ENCODE measurements at regions not wholly inside any gene's neighbourhood (a gene's known extent, or its start where the extent isn't known, plus 50 kb on each side); places are given as distances from the start of the nearest gene placed in this dataset.
"Not testable (repeated sequence)": the region's sequence is repeated elsewhere in the genome, so short reads cannot be mapped to it uniquely, and the experiment has no call there.

DNA sequence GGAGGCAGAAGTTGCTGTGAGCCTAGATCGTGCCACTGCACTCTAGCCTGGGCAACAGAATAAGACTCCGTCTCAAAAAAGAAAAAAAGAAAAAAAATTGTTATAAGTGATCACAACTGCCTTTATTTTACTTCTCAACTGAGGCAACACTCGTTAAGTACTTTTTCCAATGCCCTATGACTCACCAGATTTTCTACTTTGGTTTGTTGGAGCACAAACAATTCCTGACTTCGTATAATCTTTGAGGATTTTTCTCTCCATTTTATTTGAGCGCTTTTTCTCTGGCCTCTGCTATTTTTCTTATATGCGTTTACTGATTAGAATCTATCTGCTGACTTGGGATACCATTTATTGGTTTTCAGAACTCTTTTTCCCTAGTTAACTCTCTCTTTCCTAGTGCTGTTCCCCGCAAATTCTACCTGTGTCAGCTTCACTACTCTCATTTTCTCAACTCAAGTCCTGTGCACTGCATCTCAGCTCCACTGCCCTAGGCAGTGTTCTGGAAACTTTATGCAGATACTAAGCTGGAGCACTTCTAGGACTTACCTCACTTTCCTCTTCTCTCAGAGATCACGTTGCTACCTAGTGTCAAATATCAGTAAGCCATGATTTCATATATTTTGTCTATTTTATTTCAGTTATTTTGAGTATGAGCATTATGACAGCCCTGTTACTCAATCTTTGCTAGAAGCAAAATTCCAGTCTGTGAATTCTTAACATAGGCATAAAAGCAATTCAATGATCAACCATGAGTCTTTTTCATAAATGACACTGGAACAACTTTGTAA lies 1120.1 kb upstream of the CITED2 start:
- H3K27ac Mint-ChIP-seq = no peak overlapping the region
- H3K9me3 ChIP-seq (ENCODE audit: control insufficient read depth, low read length, poor library complexity, severe bottlenecking) = no peaks in the 10 kb centered on the region
- H3K27me3 Mint-ChIP-seq = no peaks in the 10 kb centered on the region
- DNase-seq = no peak
- H3K36me3 Mint-ChIP-seq (ENCODE audit: low read depth) = no peaks in the 10 kb centered on the region
- no peak for ATAC-seq
- no peak overlapping the region for H3K4me3 Mint-ChIP-seq
- H3K4me1 Mint-ChIP-seq = no peaks in the 10 kb centered on the region

- not testable (repeated sequence) for ATAC-seq; H3K27me3 Mint-ChIP-seq; H3K9me3 ChIP-seq (ENCODE audit: control insufficient read depth, low read length, poor library complexity, severe bottlenecking); DNase-seq; H3K36me3 Mint-ChIP-seq (ENCODE audit: low read depth); H3K27ac Mint-ChIP-seq; H3K4me1 Mint-ChIP-seq; H3K4me3 Mint-ChIP-seq
Measured at GRCh38 chr6:140493470-140493869, 1119.0 kb upstream of the CITED2 start.

GRCh38 chr6:140490081-140490480 lies 1115.6 kb upstream of the CITED2 start:
- no peaks in the 10 kb centered on the region for H3K9me3 ChIP-seq (ENCODE audit: control insufficient read depth, low read length, poor library complexity, severe bottlenecking)
- no peaks in the 10 kb centered on the region for H3K27me3 Mint-ChIP-seq
- H3K36me3 Mint-ChIP-seq (ENCODE audit: low read depth) = no peaks in the 10 kb centered on the region
- DNase-seq = no peak
- peaks cover 5% of the 10 kb centered on the region for H3K4me1 Mint-ChIP-seq
- no peak overlapping the region for H3K4me3 Mint-ChIP-seq
- ATAC-seq = no peak
- H3K27ac Mint-ChIP-seq = no peak overlapping the region

DNA sequence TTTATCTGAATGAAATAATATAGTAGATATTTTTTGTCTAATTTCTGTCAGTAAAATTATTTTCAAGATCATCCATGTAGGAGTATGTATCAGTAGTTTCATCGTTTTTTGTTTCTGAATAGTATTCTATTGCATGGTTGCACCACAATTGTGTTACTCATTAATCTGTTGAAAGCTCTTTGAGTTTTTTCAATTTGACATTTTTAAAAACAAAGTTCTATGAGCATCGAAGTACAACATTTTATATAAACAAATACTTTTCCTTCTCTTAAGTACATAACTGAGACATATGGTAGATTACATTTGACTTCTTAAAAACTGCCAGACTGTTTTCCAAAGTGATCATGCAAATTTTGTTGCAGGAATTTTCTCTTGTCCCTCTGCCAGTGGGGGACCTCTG lies 1113.1 kb upstream of the CITED2 start:
- no peak overlapping the region for H3K4me3 Mint-ChIP-seq
- DNase-seq = no peak
- no peaks in the 10 kb centered on the region for H3K27me3 Mint-ChIP-seq
- no peak for ATAC-seq
- H3K4me1 Mint-ChIP-seq = peaks cover 5% of the 10 kb centered on the region
- no peaks in the 10 kb centered on the region for H3K9me3 ChIP-seq (ENCODE audit: control insufficient read depth, low read length, poor library complexity, severe bottlenecking)
- no peak overlapping the region for H3K27ac Mint-ChIP-seq
- H3K36me3 Mint-ChIP-seq (ENCODE audit: low read depth) = no peaks in the 10 kb centered on the region

GRCh38 chr6:140486450-140487361 lies 1112.3 kb upstream of the CITED2 start:
- ATAC-seq (no peak), DNase-seq (no peak)
- Mint-ChIP-seq H3K27ac (no peak overlapping the region), H3K4me3 (no peak overlapping the region), H3K4me1 (peaks cover 5% of the 10 kb centered on the region), H3K36me3 (ENCODE audit: low read depth) (no peaks in the 10 kb centered on the region), H3K27me3 (no peaks in the 10 kb centered on the region)
- no peaks in the 10 kb centered on the region for H3K9me3 ChIP-seq (ENCODE audit: control insufficient read depth, low read length, poor library complexity, severe bottlenecking)

DNA sequence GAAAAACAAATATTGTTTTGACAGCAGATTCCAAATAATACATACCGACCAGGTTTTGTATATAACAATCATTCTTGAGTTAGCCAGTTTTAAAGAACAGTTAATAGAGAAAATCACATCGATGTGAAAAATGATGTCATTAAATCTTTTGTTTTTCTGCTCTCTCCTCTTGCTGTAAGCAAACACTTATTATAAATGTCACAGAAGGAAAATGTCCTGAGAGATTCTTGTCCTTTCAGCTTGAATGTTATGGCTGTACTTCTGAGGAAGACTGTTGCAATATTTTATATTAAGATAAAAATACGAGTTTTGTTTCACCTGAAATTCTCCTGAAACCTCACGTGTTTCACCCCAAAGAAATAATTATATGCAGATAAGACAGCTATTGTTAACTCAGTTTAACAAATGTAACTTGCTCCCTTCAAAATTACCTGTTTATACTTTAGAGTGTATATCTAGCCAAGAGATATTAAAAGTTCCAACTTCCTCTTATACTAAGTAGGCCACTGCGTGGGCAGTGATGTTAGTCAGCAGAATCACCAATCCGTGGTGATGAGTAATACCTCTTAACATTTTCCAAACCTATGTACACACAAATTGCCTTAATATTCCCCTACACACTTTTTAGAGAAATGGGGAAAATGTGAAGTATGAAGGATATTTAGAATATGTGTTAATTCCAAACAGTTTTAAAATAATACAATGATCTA lies 1111.4 kb upstream of the CITED2 start:
- H3K4me1 Mint-ChIP-seq = peaks cover 5% of the 10 kb centered on the region

DNA sequence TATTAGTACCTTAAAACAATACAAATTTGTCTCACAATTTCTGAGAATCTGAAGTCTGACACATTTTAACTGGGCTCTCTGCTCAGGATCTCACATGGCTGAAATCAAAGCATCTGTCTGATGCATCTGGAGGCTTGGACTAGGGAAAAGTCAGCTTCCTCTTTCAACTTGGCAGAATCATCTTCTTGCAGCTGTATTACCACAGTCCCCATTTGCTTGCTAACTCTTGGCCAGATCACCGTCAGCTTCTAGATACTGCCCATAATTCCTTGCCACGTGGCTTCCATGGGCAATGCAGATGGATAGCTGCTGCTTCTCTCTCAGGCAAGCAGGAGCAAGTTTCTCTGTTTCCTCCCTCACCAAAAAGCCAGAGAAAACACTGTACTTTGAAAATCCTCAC lies 1106.4 kb upstream of the CITED2 start:
- H3K9me3 ChIP-seq (ENCODE audit: control insufficient read depth, low read length, poor library complexity, severe bottlenecking) = no peaks in the 10 kb centered on the region
- Mint-ChIP-seq H3K4me3 (no peak overlapping the region), H3K27ac (no peak overlapping the region), H3K36me3 (ENCODE audit: low read depth) (no peaks in the 10 kb centered on the region), H3K27me3 (peaks cover 5% of the 10 kb centered on the region), H3K4me1 (peaks cover 5% of the 10 kb centered on the region)
- DNase-seq (no peak), ATAC-seq (no peak)

More for the DNA sequence above, 1111.4 kb upstream of the CITED2 start:
- no peaks in the 10 kb centered on the region for H3K9me3 ChIP-seq (ENCODE audit: control insufficient read depth, low read length, poor library complexity, severe bottlenecking)
- Mint-ChIP-seq H3K36me3 (ENCODE audit: low read depth) (no peaks in the 10 kb centered on the region), H3K27me3 (no peaks in the 10 kb centered on the region), H3K27ac (no peak overlapping the region), H3K4me3 (no peak overlapping the region)
- DNase-seq (no peak), ATAC-seq (no peak)

- ATAC-seq = no peak
- Mint-ChIP-seq H3K4me1 (no peaks in the 10 kb centered on the region), H3K36me3 (ENCODE audit: low read depth) (no peaks in the 10 kb centered on the region)
Measured at GRCh38 chr6:140478631-140479030, 1104.2 kb upstream of the CITED2 start.

DNA sequence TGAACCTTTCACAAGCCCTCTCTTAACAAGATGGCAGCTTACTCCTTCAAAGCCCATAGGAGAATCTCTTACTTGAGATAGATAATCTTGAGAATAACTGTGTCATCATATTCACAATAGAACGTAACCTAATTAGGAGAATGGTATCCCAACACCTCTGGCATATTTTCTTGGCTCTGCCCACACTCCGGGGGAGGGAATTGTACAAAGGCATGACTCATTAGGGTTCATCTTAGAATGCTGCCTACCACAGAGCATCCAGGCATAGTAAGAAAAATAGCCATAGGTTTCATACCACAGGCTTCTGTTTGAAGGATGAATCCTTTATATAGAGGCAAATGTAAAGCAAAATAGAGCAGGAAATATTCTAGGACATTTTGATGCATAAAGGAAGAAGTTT lies 1100.6 kb upstream of the CITED2 start:
- H3K27me3 Mint-ChIP-seq = peaks cover 5% of the 10 kb centered on the region
- H3K9me3 ChIP-seq (ENCODE audit: control insufficient read depth, low read length, poor library complexity, severe bottlenecking) = no peaks in the 10 kb centered on the region
- no peak overlapping the region for H3K27ac Mint-ChIP-seq
- ATAC-seq (no peak), DNase-seq (no peak)
- no peaks in the 10 kb centered on the region for H3K36me3 Mint-ChIP-seq (ENCODE audit: low read depth)
- H3K4me3 Mint-ChIP-seq = no peak overlapping the region
- H3K4me1 Mint-ChIP-seq = no peaks in the 10 kb centered on the region

More at GRCh38 chr6:140478631-140479030, 1104.2 kb upstream of the CITED2 start:
- no peak overlapping the region for H3K4me3 Mint-ChIP-seq
- peaks cover 11% of the 10 kb centered on the region for H3K27me3 Mint-ChIP-seq
- H3K27ac Mint-ChIP-seq = no peak overlapping the region
- H3K9me3 ChIP-seq (ENCODE audit: control insufficient read depth, low read length, poor library complexity, severe bottlenecking) = no peaks in the 10 kb centered on the region
- DNase-seq = no peak

GRCh38 chr6:140464720-140465119 lies 1090.3 kb upstream of the CITED2 start:
- ATAC-seq = no peak
- Mint-ChIP-seq H3K27ac (no peak overlapping the region), H3K36me3 (ENCODE audit: low read depth) (peaks cover 2% of the 10 kb centered on the region), H3K4me3 (no peak overlapping the region), H3K27me3 (peaks cover 11% of the 10 kb centered on the region), H3K4me1 (no peaks in the 10 kb centered on the region)
- DNase-seq = no peak
- H3K9me3 ChIP-seq (ENCODE audit: control insufficient read depth, low read length, poor library complexity, severe bottlenecking) = no peaks in the 10 kb centered on the region

- Mint-ChIP-seq H3K36me3 (ENCODE audit: low read depth) (peaks cover 2% of the 10 kb centered on the region), H3K4me1 (no peaks in the 10 kb centered on the region), H3K27ac (no peak overlapping the region), H3K4me3 (no peak overlapping the region), H3K27me3 (peaks cover 11% of the 10 kb centered on the region)
- ATAC-seq (no peak), DNase-seq (no peak)
- H3K9me3 ChIP-seq (ENCODE audit: control insufficient read depth, low read length, poor library complexity, severe bottlenecking) = no peaks in the 10 kb centered on the region
Measured at GRCh38 chr6:140463312-140463710, 1088.9 kb upstream of the CITED2 start.

DNA sequence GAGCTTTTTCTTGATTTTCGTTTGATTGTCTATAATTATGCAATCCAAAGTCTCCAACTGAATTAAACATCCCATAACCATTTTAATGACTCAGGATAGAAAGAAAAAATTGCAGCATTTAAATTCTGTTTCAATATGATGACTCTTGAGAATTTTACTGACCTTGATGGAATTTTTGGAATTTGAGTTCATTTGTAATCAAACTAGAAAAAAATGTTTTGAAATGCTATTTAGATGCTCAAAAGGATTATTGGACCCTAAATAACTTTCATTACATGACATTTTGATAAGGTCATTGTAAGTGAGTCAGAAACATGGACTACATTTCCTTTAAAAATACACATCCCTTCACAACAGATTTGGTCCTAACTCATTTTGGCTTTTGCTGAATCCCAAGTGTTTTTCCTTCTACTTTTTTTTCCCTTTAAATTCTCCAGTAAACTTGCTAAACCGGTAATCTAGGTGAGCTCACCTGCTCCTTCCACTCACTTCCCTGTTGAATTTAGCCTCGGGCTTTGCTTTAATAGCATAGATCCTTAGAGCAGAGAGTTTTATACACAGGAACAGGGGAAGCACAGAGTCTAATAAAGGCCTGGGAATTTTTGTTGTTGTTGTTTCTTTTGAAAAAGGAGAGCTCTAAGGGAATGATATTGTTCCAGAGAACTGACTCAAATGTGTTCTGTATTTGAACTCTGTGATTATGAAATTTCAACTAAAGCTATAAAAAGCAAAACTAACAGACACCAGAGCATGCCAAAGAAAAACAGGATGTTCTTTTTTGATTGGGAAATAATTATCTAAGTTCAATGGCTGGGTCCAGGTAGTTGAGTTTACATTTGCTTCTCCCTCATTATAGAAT lies 1088.2 kb upstream of the CITED2 start:
- no peak overlapping the region for H3K27ac Mint-ChIP-seq
- no peaks in the 10 kb centered on the region for H3K4me1 Mint-ChIP-seq
- H3K36me3 Mint-ChIP-seq (ENCODE audit: low read depth) = peaks cover 2% of the 10 kb centered on the region
- peaks cover 11% of the 10 kb centered on the region for H3K27me3 Mint-ChIP-seq
- H3K9me3 ChIP-seq (ENCODE audit: control insufficient read depth, low read length, poor library complexity, severe bottlenecking) = no peaks in the 10 kb centered on the region
- no peak for ATAC-seq
- H3K4me3 Mint-ChIP-seq = no peak overlapping the region
- DNase-seq = no peak

Measured in T-helper 17 cell (primary cell).